HEK293 (cell line): ENCODE measurements at regions not wholly inside any gene's neighbourhood (a gene's known extent, or its start where the extent isn't known, plus 50 kb on each side); places are given as distances from the start of the nearest gene placed in this dataset.
"Not testable (repeated sequence)": the region's sequence is repeated elsewhere in the genome, so short reads cannot be mapped to it uniquely, and the experiment has no call there.

ENCODE experiments used
- CTCF ChIP-seq: fragments of 450-650 bp; formaldehyde crosslinking; IDR thresholded peaks from 2 replicates; pipeline ENCODE4 v1.5.1; 2016; ENCODE audit warnings: missing biosample characterization, missing genetic modification characterization
- KLF17 ChIP-seq: fragments of 450-650 bp; formaldehyde crosslinking; IDR thresholded peaks from 2 replicates; pipeline ENCODE4 v1.5.1; 2016; ENCODE audit warnings: missing biosample characterization, missing genetic modification characterization
- KLF9 ChIP-seq: fragments of 450-650 bp; formaldehyde crosslinking; IDR thresholded peaks from 2 replicates; pipeline ENCODE4 v1.5.1; 2016; ENCODE audit warnings: missing biosample characterization, missing genetic modification characterization, low read depth
- PRDM1 ChIP-seq: fragments of 450-650 bp; formaldehyde crosslinking; IDR thresholded peaks from 2 replicates; pipeline ENCODE4; 2016; ENCODE audit warnings: missing biosample characterization, missing genetic modification characterization
- REPIN1 ChIP-seq: fragments of 450-650 bp; formaldehyde crosslinking; IDR thresholded peaks from 2 replicates; pipeline ENCODE4 v1.5.1; 2017; ENCODE audit warnings: missing biosample characterization, missing genetic modification characterization, low read depth
- ZNF146 ChIP-seq: fragments of 450-650 bp; formaldehyde crosslinking; IDR thresholded peaks from 2 replicates; pipeline ENCODE4 v1.5.1; 2016; ENCODE audit warnings: missing biosample characterization, missing genetic modification characterization
- ZNF155 ChIP-seq: fragments of 450-650 bp; formaldehyde crosslinking; IDR thresholded peaks from 2 replicates; pipeline ENCODE4 v1.5.1; 2016; ENCODE audit warnings: missing biosample characterization, missing genetic modification characterization
- ZNF174 ChIP-seq: fragments of 450-650 bp; formaldehyde crosslinking; IDR thresholded peaks from 2 replicates; pipeline ENCODE4 v1.5.0; 2017; ENCODE audit warnings: missing biosample characterization, mild to moderate bottlenecking, missing genetic modification characterization
- ZNF175 ChIP-seq: fragments of 450-650 bp; formaldehyde crosslinking; IDR thresholded peaks from 2 replicates; pipeline ENCODE4 v1.5.1; 2016; ENCODE audit warnings: missing biosample characterization, missing genetic modification characterization
- ZNF274 ChIP-seq, 2 experiments: fragments of 200-500 bp in 1 of 2; fragments of 450-650 bp in 1 of 2; sonication (Bioruptor generic) in 1 of 2; formaldehyde crosslinking in 1 of 2; IDR thresholded peaks; 2 replicates each; pipeline versions ENCODE4 v1.5.1 to v1.6.1; 2014 to 2016; ENCODE audit warnings: borderline replicate concordance in 1 of 2, inconsistent platforms in 1 of 2, low read length in 1 of 2, missing biosample characterization in 1 of 2, missing genetic modification characterization in 1 of 2
- ZNF311 ChIP-seq: fragments of 450-650 bp; formaldehyde crosslinking; IDR thresholded peaks from 2 replicates; pipeline ENCODE4 v1.5.1; 2017; ENCODE audit warnings: missing biosample characterization, missing genetic modification characterization, borderline replicate concordance
- ZNF354C ChIP-seq: fragments of 450-650 bp; formaldehyde crosslinking; IDR thresholded peaks from 2 replicates; pipeline ENCODE4 v1.5.1; 2016; ENCODE audit warnings: missing biosample characterization, missing genetic modification characterization, low read depth, borderline replicate concordance
- ZNF488 ChIP-seq: fragments of 450-650 bp; formaldehyde crosslinking; IDR thresholded peaks from 2 replicates; pipeline ENCODE4 v1.5.1; 2016; ENCODE audit warnings: missing biosample characterization, missing genetic modification characterization
- ZNF529 ChIP-seq: fragments of 450-650 bp; formaldehyde crosslinking; IDR thresholded peaks from 2 replicates; pipeline ENCODE4 v1.5.1; 2017; ENCODE audit warnings: missing genetic modification characterization, missing biosample characterization; ENCODE audit not compliant: insufficient replicate concordance

GRCh38 chr1:201734221-201734620 is 94.7 kb upstream of the IPO9 start:
- TF ChIP-seq ZNF529 (tag by site-specific recombination); REPIN1 (tag by site-specific recombination); CTCF (tag by site-specific recombination); ZNF155; ZNF311 (tag by site-specific recombination); ZNF274 (IDR thresholded peaks at IDR 0.05; ENCODE audit: low read length); ZNF274 (tag by site-specific recombination; IDR thresholded peaks at IDR 0.05; ENCODE audit: borderline replicate concordance); ZNF488 (tag by site-specific recombination); PRDM1 (tag by site-specific recombination); ZNF146 (tag by site-specific recombination); ZNF175 (tag by site-specific recombination); KLF17 (tag by site-specific recombination); ZNF354C; KLF9 (tag by site-specific recombination); ZNF174 (tag by site-specific recombination): not testable (repeated sequence)
